ENCODE measurements at regions not wholly inside any gene's neighbourhood (a gene's known extent, or its start where the extent isn't known, plus 50 kb on each side); places are given as distances from the start of the nearest gene placed in this dataset.

DNA sequence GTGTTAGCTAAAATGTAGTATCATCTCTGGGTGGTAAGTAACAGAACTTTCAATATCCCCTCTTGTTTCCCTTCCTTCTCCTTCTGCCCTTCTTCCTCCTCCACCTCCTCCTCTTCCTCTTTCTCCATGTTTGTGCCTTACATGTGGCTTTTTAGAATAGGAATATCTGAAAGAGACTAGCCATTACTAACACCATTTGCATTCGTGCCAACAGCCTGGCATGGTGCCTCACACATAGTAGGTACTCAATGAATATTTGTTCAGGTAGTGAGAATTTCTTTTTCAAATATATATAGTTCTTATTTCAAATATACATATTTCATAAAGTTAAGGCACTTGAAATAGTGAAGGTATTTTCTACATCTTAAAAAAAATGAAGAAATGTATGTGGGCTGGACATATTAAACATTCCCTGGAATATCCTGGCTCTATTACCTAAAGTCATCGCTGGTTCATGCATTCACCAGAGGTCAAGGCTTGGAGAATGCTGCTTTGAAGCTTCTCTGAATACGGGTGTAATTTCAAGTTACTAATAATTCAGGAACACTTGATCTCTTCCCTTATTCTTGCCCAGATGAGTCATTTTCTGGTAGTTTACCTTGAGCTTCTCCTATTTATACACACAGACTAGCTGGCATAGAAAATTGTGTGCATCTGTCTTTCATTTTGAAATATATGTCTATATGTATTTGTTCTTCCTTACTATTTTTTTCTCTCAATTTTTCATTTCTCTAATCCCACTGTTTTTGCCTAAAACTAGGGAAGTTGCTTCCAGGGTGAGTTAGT lies 319.4 kb downstream of the TGFB2 start:
- Histone ChIP-seq H3K4me3 (no peak overlapping the region), H3K4me2 (peak overlapping the region; percentile 81), H3K4me1 (peaks cover 45% of the 10 kb centered on the region), H3K27ac (peak overlapping the region; percentile 86 to 91), H3K9me3 (peaks cover 16% of the 10 kb centered on the region; the same call in 1 of the 3 replicates)
- ATAC-seq (peak; percentile 68 to 83; a peak in 5 of 6 replicates), DNase-seq (ENCODE audit: low read depth in 1 of 2, low spot score in 1 of 2) (peak; percentile 36 to 81), FAIRE-seq (no peak)
- WGBS (ENCODE audit: missing lambda C conversion rate) = 19% methylated on average over 3 of the region's 3 CpGs
- ChIA-PET POLR2A (interaction anchor here (1.5 to 2.0 kb wide), 2 partner anchors 10 to 41 kb away, joined by 5 to 7 read pairs; no protein-coding TSS in a partner anchor), CTCF (interaction anchor here (0.6 to 1.0 kb wide), 3 partner anchors 12 to 160 kb away, joined by 3 to 4 read pairs (median 3); no protein-coding TSS in a partner anchor)
- peak; percentile 25 to 28; a peak in 2 of 5 replicates for TF ChIP-seq RAD21 (conservative IDR thresholded peaks at IDR 0.05 in 1 of 2, IDR thresholded peaks at IDR 0.05 in 1 of 2)
- no peak for TF ChIP-seq NR3C1 (IDR thresholded peaks at IDR 0.05)
- TF ChIP-seq MAFK (IDR thresholded peaks at IDR 0.05; ENCODE audit: partially characterized antibody) = no peak
- TF ChIP-seq, protein P1, sequence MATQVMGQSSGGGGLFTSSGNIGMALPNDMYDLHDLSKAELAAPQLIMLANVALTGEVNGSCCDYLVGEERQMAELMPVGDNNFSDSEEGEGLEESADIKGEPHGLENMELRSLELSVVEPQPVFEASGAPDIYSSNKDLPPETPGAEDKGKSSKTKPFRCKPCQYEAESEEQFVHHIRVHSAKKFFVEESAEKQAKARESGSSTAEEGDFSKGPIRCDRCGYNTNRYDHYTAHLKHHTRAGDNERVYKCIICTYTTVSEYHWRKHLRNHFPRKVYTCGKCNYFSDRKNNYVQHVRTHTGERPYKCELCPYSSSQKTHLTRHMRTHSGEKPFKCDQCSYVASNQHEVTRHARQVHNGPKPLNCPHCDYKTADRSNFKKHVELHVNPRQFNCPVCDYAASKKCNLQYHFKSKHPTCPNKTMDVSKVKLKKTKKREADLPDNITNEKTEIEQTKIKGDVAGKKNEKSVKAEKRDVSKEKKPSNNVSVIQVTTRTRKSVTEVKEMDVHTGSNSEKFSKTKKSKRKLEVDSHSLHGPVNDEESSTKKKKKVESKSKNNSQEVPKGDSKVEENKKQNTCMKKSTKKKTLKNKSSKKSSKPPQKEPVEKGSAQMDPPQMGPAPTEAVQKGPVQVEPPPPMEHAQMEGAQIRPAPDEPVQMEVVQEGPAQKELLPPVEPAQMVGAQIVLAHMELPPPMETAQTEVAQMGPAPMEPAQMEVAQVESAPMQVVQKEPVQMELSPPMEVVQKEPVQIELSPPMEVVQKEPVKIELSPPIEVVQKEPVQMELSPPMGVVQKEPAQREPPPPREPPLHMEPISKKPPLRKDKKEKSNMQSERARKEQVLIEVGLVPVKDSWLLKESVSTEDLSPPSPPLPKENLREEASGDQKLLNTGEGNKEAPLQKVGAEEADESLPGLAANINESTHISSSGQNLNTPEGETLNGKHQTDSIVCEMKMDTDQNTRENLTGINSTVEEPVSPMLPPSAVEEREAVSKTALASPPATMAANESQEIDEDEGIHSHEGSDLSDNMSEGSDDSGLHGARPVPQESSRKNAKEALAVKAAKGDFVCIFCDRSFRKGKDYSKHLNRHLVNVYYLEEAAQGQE (IDR thresholded peaks at IDR 0.05) = no peak
- TF ChIP-seq JUN (IDR thresholded peaks at IDR 0.05) = peak in 1 of 2 experiments; percentile 62; a peak in 1 of 5 replicates
- TF ChIP-seq, protein P2, sequence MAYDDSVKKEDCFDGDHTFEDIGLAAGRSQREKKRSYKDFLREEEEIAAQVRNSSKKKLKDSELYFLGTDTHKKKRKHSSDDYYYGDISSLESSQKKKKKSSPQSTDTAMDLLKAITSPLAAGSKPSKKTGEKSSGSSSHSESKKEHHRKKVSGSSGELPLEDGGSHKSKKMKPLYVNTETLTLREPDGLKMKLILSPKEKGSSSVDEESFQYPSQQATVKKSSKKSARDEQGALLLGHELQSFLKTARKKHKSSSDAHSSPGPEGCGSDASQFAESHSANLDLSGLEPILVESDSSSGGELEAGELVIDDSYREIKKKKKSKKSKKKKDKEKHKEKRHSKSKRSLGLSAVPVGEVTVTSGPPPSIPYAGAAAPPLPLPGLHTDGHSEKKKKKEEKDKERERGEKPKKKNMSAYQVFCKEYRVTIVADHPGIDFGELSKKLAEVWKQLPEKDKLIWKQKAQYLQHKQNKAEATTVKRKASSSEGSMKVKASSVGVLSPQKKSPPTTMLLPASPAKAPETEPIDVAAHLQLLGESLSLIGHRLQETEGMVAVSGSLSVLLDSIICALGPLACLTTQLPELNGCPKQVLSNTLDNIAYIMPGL (CRISPR knock-in tag; IDR thresholded peaks at IDR 0.05; ENCODE audit: borderline replicate concordance) = no peak
- TF ChIP-seq FOSL2 (IDR thresholded peaks at IDR 0.05) = peak; percentile 75
- TF ChIP-seq FOSL2 (CRISPR knock-in tag; IDR thresholded peaks at IDR 0.05) = peak; percentile 85
- no peak for TF ChIP-seq NPAS2 (CRISPR knock-in tag; IDR thresholded peaks at IDR 0.05; ENCODE audit: borderline replicate concordance)
- TF ChIP-seq RARB (CRISPR knock-in tag; IDR thresholded peaks at IDR 0.05) = no peak
- no peak for TF ChIP-seq CHD2 (IDR thresholded peaks at IDR 0.05; ENCODE audit: low read length, partially characterized antibody)
- TF ChIP-seq RFX5 (IDR thresholded peaks at IDR 0.05) = no peak
- TF ChIP-seq JUNB (IDR thresholded peaks at IDR 0.05) = peak; percentile 83
- TF ChIP-seq HOXB5 (CRISPR knock-in tag; IDR thresholded peaks at IDR 0.05) = peak; percentile 57; the same call in 1 of the 2 replicates
- peak; percentile 39 for TF ChIP-seq SMC3 (IDR thresholded peaks at IDR 0.05)
- peak; percentile 75 for TF ChIP-seq GATA3 (IDR thresholded peaks at IDR 0.05; ENCODE audit: borderline replicate concordance)
- TF ChIP-seq HOXB13 (CRISPR knock-in tag; IDR thresholded peaks at IDR 0.05; ENCODE audit: low read depth) = peak; percentile 44; the same call in 1 of the 2 replicates
- no peak for TF ChIP-seq FOSB (CRISPR knock-in tag; IDR thresholded peaks at IDR 0.05)
- TF ChIP-seq ZC3H11A (IDR thresholded peaks at IDR 0.05) = no peak
- no peak for TF ChIP-seq HEYL (CRISPR knock-in tag; IDR thresholded peaks at IDR 0.05)
- TF ChIP-seq EP300 (IDR thresholded peaks at IDR 0.05) = peak in 1 of 2 experiments; percentile 44; a peak in 1 of 5 replicates
- peak in 1 of 2 experiments; percentile 30; a peak in 1 of 4 replicates for TF ChIP-seq CEBPB (IDR thresholded peaks at IDR 0.05)
- TF ChIP-seq TFCP2L1 (CRISPR knock-in tag; IDR thresholded peaks at IDR 0.05) = no peak
